ENCODE measurements at regions not wholly inside any gene's neighbourhood (a gene's known extent, or its start where the extent isn't known, plus 50 kb on each side); places are given as distances from the start of the nearest gene placed in this dataset.

GRCh38 chr12:65595016-65595560, 229.2 kb upstream of the HMGA2 start:
- intact Hi-C loops (cut with DNase I) = loop anchor here (10.0 kb wide), 1 partner anchor 390 kb away; no protein-coding TSS in a partner anchor
- Histone ChIP-seq H3K9me3 (no peaks in the 10 kb centered on the region), H3K36me3 (no peaks in the 10 kb centered on the region), H3K27me3 (no peaks in the 10 kb centered on the region), H3K27ac (no peak overlapping the region), H3K4me1 (peaks cover 11% of the 10 kb centered on the region), H3K4me3 (no peak overlapping the region)
- TF ChIP-seq POLR2AphosphoS5 (IDR thresholded peaks at IDR 0.05; ENCODE audit: insufficient read depth in 1 of 2, low read depth in 1 of 2) = no peak
- TF ChIP-seq, protein P1, sequence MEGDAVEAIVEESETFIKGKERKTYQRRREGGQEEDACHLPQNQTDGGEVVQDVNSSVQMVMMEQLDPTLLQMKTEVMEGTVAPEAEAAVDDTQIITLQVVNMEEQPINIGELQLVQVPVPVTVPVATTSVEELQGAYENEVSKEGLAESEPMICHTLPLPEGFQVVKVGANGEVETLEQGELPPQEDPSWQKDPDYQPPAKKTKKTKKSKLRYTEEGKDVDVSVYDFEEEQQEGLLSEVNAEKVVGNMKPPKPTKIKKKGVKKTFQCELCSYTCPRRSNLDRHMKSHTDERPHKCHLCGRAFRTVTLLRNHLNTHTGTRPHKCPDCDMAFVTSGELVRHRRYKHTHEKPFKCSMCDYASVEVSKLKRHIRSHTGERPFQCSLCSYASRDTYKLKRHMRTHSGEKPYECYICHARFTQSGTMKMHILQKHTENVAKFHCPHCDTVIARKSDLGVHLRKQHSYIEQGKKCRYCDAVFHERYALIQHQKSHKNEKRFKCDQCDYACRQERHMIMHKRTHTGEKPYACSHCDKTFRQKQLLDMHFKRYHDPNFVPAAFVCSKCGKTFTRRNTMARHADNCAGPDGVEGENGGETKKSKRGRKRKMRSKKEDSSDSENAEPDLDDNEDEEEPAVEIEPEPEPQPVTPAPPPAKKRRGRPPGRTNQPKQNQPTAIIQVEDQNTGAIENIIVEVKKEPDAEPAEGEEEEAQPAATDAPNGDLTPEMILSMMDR (IDR thresholded peaks at IDR 0.05) = no peak
- TF ChIP-seq POLR2A (IDR thresholded peaks at IDR 0.05) = no peak
- DNase-seq (ENCODE audit: extremely low spot score in 2 of 2) = no peak

DNA sequence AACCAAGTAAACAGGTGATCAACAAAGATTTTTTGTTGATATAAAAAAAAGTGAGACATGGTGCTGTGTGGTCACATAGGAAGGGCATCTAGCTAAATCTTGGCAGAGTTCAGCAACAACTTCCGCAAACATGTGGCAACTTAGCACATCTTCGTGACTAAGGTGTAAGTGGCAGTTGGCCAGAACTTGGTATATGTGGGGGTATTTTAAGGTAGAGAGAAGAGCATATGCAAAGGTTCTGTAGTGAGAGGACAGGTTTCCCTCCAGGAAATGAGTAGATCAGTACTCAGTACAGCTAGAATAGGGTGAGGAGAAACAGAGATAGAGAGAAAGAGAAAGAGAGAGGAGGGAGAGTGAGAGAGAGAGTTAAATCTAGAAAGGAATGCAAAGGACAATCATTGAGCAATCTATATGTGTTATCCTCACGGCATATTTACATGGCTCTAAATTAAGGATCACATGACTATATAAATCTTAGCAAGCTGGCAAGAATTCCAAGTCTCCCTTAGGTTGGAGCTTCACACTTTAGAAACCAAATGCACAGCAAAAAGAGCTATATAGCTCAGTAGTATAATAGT, 227.7 kb upstream of the HMGA2 start:
- Histone ChIP-seq H3K4me3 (no peak overlapping the region), H3K27me3 (no peaks in the 10 kb centered on the region), H3K36me3 (no peaks in the 10 kb centered on the region), H3K9me3 (no peaks in the 10 kb centered on the region), H3K27ac (no peak overlapping the region), H3K4me1 (peaks cover 11% of the 10 kb centered on the region)
- DNase-seq (ENCODE audit: extremely low spot score in 2 of 2) = no peak
- TF ChIP-seq POLR2A (IDR thresholded peaks at IDR 0.05) = no peak
- TF ChIP-seq POLR2AphosphoS5 (IDR thresholded peaks at IDR 0.05; ENCODE audit: insufficient read depth in 1 of 2, low read depth in 1 of 2) = no peak
- TF ChIP-seq, protein P1 (IDR thresholded peaks at IDR 0.05) = no peak
- intact Hi-C loops (cut with DNase I) = loop anchor here (10.0 kb wide), 1 partner anchor 388 kb away; no protein-coding TSS in a partner anchor

- Histone ChIP-seq H3K27ac (no peak overlapping the region), H3K36me3 (no peaks in the 10 kb centered on the region), H3K9me3 (no peaks in the 10 kb centered on the region), H3K4me1 (peaks cover 16% of the 10 kb centered on the region), H3K4me3 (no peak overlapping the region), H3K27me3 (no peaks in the 10 kb centered on the region)
- no peak for DNase-seq (ENCODE audit: extremely low spot score in 2 of 2)
- TF ChIP-seq POLR2A (IDR thresholded peaks at IDR 0.05) (no peak), POLR2AphosphoS5 (IDR thresholded peaks at IDR 0.05; ENCODE audit: insufficient read depth in 1 of 2, low read depth in 1 of 2) (no peak)
- TF ChIP-seq, protein P1 (IDR thresholded peaks at IDR 0.05) = no peak
- intact Hi-C loops (cut with DNase I) = loop anchor here (10.0 kb wide), 1 partner anchor 387 kb away; no protein-coding TSS in a partner anchor
Observed at GRCh38 chr12:65597527-65597926, 226.8 kb upstream of the HMGA2 start.

DNA sequence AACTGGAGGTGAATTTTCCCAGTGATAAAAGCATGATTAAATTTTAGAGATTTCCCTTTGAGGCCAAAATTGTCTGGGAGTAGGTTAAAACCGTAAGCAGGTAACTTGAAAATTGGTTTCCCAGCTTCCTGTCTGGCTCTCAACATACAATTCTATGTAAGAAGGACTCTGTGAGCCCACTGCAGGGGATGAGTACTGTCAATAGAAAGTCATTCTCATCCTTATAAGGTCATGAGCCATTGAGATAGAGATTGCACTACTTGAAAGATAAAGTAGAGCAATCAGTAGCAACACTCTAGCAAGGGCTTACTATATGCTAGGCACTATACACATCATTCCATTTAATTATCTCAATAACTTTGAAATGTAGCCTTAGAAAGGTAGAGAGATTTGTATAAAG, 225.6 kb upstream of the HMGA2 start:
- TF ChIP-seq POLR2A (IDR thresholded peaks at IDR 0.05) (no peak), POLR2AphosphoS5 (IDR thresholded peaks at IDR 0.05; ENCODE audit: insufficient read depth in 1 of 2, low read depth in 1 of 2) (no peak)
- TF ChIP-seq, protein P1 (IDR thresholded peaks at IDR 0.05) = no peak
- Histone ChIP-seq H3K36me3 (no peaks in the 10 kb centered on the region), H3K27me3 (no peaks in the 10 kb centered on the region), H3K9me3 (no peaks in the 10 kb centered on the region), H3K4me3 (no peak overlapping the region), H3K4me1 (peaks cover 18% of the 10 kb centered on the region), H3K27ac (no peak overlapping the region)
- no peak for DNase-seq (ENCODE audit: extremely low spot score in 2 of 2)
- intact Hi-C loops (cut with DNase I) = loop anchor here (10.0 kb wide), 1 partner anchor 386 kb away; no protein-coding TSS in a partner anchor

DNA sequence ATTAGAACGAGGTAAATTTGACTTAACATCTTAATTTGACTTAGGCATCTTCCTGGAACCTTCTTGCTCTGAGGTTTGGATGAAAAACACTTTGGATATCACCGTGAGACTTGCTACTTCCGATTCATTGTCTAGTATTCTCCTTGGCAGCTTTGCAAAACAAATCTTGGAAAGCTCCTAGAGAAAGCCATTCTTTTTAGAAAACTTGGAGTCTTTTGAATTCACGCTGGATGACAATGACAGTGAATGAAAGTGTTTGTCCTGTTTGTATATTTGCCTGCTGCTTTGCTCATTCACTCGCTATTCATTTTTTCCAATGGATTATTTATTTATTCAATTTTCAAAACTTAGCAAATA, 222.1 kb upstream of the HMGA2 start:
- H3K4me3 ChIP-seq = no peak overlapping the region
- peaks cover 20% of the 10 kb centered on the region for H3K4me1 ChIP-seq
- no peak for DNase-seq (ENCODE audit: extremely low spot score in 2 of 2)
- no peaks in the 10 kb centered on the region for H3K9me3 ChIP-seq
- H3K27me3 ChIP-seq = no peaks in the 10 kb centered on the region
- intact Hi-C loops (cut with DNase I) = no loop called here
- no peak overlapping the region for H3K27ac ChIP-seq
- H3K36me3 ChIP-seq = no peaks in the 10 kb centered on the region
- TF ChIP-seq POLR2AphosphoS5 (IDR thresholded peaks at IDR 0.05; ENCODE audit: insufficient read depth in 1 of 2, low read depth in 1 of 2) (no peak), POLR2A (IDR thresholded peaks at IDR 0.05) (no peak)
- TF ChIP-seq, protein P1 (IDR thresholded peaks at IDR 0.05) = no peak

All from vagina (tissue), 2 donors.